ENCODE measurements at regions not wholly inside any gene's neighbourhood (a gene's known extent, or its start where the extent isn't known, plus 50 kb on each side); places are given as distances from the start of the nearest gene placed in this dataset.

- intact Hi-C loops (cut with micrococcal nuclease), result no loop called here
- no peak for TF ChIP-seq CTCF (IDR thresholded peaks at IDR 0.05; ENCODE audit: borderline replicate concordance)
- H3K4me1 ChIP-seq, result no peaks in the 10 kb centered on the region
- H3K9me3 ChIP-seq (replicated peaks), result no peaks in the 10 kb centered on the region
- H3K4me3 ChIP-seq, result no peak overlapping the region
- H3K27me3 ChIP-seq (ENCODE audit: low read depth), result no peaks in the 10 kb centered on the region
- no peaks in the 10 kb centered on the region for H3K36me3 ChIP-seq
- H3K27ac ChIP-seq (replicated peaks), result no peak overlapping the region
- DNase-seq, result no peak
Measured at GRCh38 chr11:15621565-15621964, 506.8 kb downstream of the INSC start.

- H3K9me3 ChIP-seq (replicated peaks), result no peaks in the 10 kb centered on the region
- DNase-seq, result no peak
- H3K4me3 ChIP-seq, result no peak overlapping the region
- TF ChIP-seq CTCF (IDR thresholded peaks at IDR 0.05; ENCODE audit: borderline replicate concordance), result no peak
- no peaks in the 10 kb centered on the region for H3K4me1 ChIP-seq
- no peak overlapping the region for H3K27ac ChIP-seq (replicated peaks)
- H3K36me3 ChIP-seq, result no peaks in the 10 kb centered on the region
- intact Hi-C loops (cut with micrococcal nuclease), result no loop called here
- H3K27me3 ChIP-seq (ENCODE audit: low read depth), result peaks cover 1% of the 10 kb centered on the region
Measured at GRCh38 chr11:15622231-15622890, 507.6 kb downstream of the INSC start.

GRCh38 chr11:15624701-15625100 is 510.0 kb downstream of the INSC start:
- Histone ChIP-seq H3K36me3 (no peaks in the 10 kb centered on the region), H3K4me3 (no peak overlapping the region), H3K27me3 (ENCODE audit: low read depth) (peaks cover 6% of the 10 kb centered on the region), H3K27ac (replicated peaks) (no peak overlapping the region), H3K4me1 (no peaks in the 10 kb centered on the region), H3K9me3 (replicated peaks) (no peaks in the 10 kb centered on the region)
- no peak for TF ChIP-seq CTCF (IDR thresholded peaks at IDR 0.05; ENCODE audit: borderline replicate concordance)
- DNase-seq, result no peak
- intact Hi-C loops (cut with micrococcal nuclease), result no loop called here

GRCh38 chr11:15625691-15626090 is 511.0 kb downstream of the INSC start:
- intact Hi-C loops (cut with micrococcal nuclease), result no loop called here
- no peak for DNase-seq
- H3K27ac ChIP-seq (replicated peaks), result no peak overlapping the region

GRCh38 chr11:15627560-15627959 is 512.8 kb downstream of the INSC start:
- Histone ChIP-seq H3K27ac (replicated peaks) (no peak overlapping the region), H3K4me1 (no peaks in the 10 kb centered on the region), H3K27me3 (ENCODE audit: low read depth) (peaks cover 6% of the 10 kb centered on the region), H3K4me3 (no peak overlapping the region), H3K36me3 (no peaks in the 10 kb centered on the region), H3K9me3 (replicated peaks) (no peaks in the 10 kb centered on the region)
- intact Hi-C loops (cut with micrococcal nuclease), result no loop called here
- TF ChIP-seq CTCF (IDR thresholded peaks at IDR 0.05; ENCODE audit: borderline replicate concordance), result no peak
- no peak for DNase-seq

More at GRCh38 chr11:15625691-15626090, 511.0 kb downstream of the INSC start:
- TF ChIP-seq CTCF (IDR thresholded peaks at IDR 0.05; ENCODE audit: borderline replicate concordance), result no peak
- H3K9me3 ChIP-seq (replicated peaks), result no peaks in the 10 kb centered on the region
- H3K4me1 ChIP-seq, result no peaks in the 10 kb centered on the region
- H3K27me3 ChIP-seq (ENCODE audit: low read depth), result peaks cover 6% of the 10 kb centered on the region
- no peak overlapping the region for H3K4me3 ChIP-seq
- H3K36me3 ChIP-seq, result no peaks in the 10 kb centered on the region
